Stimulated activated naive CD8-positive, alpha-beta T cell treated with anti-CD3 and anti-CD28 coated beads, Interleukin-15, Interleukin-2, amounts not matched to agents 100 ng/mL and 50 ng/mL, for 24 hours (primary cell): ENCODE measurements at regions not wholly inside any gene's neighbourhood (a gene's known extent, or its start where the extent isn't known, plus 50 kb on each side); places are given as distances from the start of the nearest gene placed in this dataset.
"Not testable (repeated sequence)": the region's sequence is repeated elsewhere in the genome, so short reads cannot be mapped to it uniquely, and the experiment has no call there.

Source experiments
- H3K27ac Mint-ChIP-seq: one replicate; pipeline ENCODE4 v1.8.0; 2021; ENCODE audit warnings: mild to moderate bottlenecking, mixed read lengths
- H3K27me3 Mint-ChIP-seq: one replicate; pipeline ENCODE4 v1.8.0; 2021; ENCODE audit warnings: mixed read lengths
- H3K36me3 Mint-ChIP-seq: one replicate; pipeline ENCODE4 v1.8.0; 2021; ENCODE audit warnings: low read depth, mixed read lengths
- H3K4me1 Mint-ChIP-seq: one replicate; pipeline ENCODE4 v1.8.0; 2021; ENCODE audit warnings: low read depth, mixed read lengths
- H3K4me3 Mint-ChIP-seq: one replicate; pipeline ENCODE4 v1.8.0; 2021; ENCODE audit warnings: mild to moderate bottlenecking, mixed read lengths
- H3K9me3 Mint-ChIP-seq: one replicate; pipeline ENCODE4 v1.8.0; 2021; ENCODE audit warnings: mixed read lengths

GRCh38 chr3:189375532-189375931 lies 203.8 kb downstream of the TPRG1 start:
- H3K36me3 Mint-ChIP-seq = no peaks in the 10 kb centered on the region
- H3K4me1 Mint-ChIP-seq = no peaks in the 10 kb centered on the region
- H3K4me3 Mint-ChIP-seq = no peak overlapping the region
- H3K9me3 Mint-ChIP-seq = peaks cover 7% of the 10 kb centered on the region
- no peak overlapping the region for H3K27ac Mint-ChIP-seq
- no peaks in the 10 kb centered on the region for H3K27me3 Mint-ChIP-seq

GRCh38 chr3:189383630-189384029 lies 211.9 kb downstream of the TPRG1 start:
- H3K4me1 Mint-ChIP-seq = no peaks in the 10 kb centered on the region
- H3K4me3 Mint-ChIP-seq = no peak overlapping the region
- no peak overlapping the region for H3K27ac Mint-ChIP-seq
- no peaks in the 10 kb centered on the region for H3K27me3 Mint-ChIP-seq
- peaks cover 11% of the 10 kb centered on the region for H3K9me3 Mint-ChIP-seq
- H3K36me3 Mint-ChIP-seq = no peaks in the 10 kb centered on the region

- not testable (repeated sequence) for H3K27me3 Mint-ChIP-seq, H3K27ac Mint-ChIP-seq, H3K36me3 Mint-ChIP-seq, H3K4me3 Mint-ChIP-seq, H3K4me1 Mint-ChIP-seq
- peaks cover 11% of the 10 kb centered on the region for H3K9me3 Mint-ChIP-seq
These were observed 214.1 kb downstream of the TPRG1 start for GRCh38 chr3:189385880-189386279.

- Mint-ChIP-seq H3K27ac (no peak overlapping the region), H3K4me1 (peaks cover 3% of the 10 kb centered on the region), H3K36me3 (no peaks in the 10 kb centered on the region), H3K27me3 (no peaks in the 10 kb centered on the region), H3K9me3 (peaks cover 7% of the 10 kb centered on the region), H3K4me3 (no peak overlapping the region)
These were observed 215.0 kb downstream of the TPRG1 start for GRCh38 chr3:189386739-189387138.

- Mint-ChIP-seq H3K36me3 (no peaks in the 10 kb centered on the region), H3K9me3 (no peaks in the 10 kb centered on the region), H3K4me3 (no peak overlapping the region)
These were observed 217.6 kb downstream of the TPRG1 start for GRCh38 chr3:189389346-189389745.

GRCh38 chr3:189393598-189393997 lies 221.8 kb downstream of the TPRG1 start:
- H3K36me3 Mint-ChIP-seq = no peaks in the 10 kb centered on the region
- H3K27me3 Mint-ChIP-seq = no peaks in the 10 kb centered on the region
- no peak overlapping the region for H3K4me3 Mint-ChIP-seq
- peaks cover 4% of the 10 kb centered on the region for H3K9me3 Mint-ChIP-seq
- no peak overlapping the region for H3K27ac Mint-ChIP-seq
- peaks cover 13% of the 10 kb centered on the region for H3K4me1 Mint-ChIP-seq

More at GRCh38 chr3:189389346-189389745, 217.6 kb downstream of the TPRG1 start:
- Mint-ChIP-seq H3K4me1 (peaks cover 5% of the 10 kb centered on the region), H3K27me3 (no peaks in the 10 kb centered on the region), H3K27ac (no peak overlapping the region)

- H3K27ac Mint-ChIP-seq = no peak overlapping the region
- H3K9me3 Mint-ChIP-seq = peaks cover 4% of the 10 kb centered on the region
- no peaks in the 10 kb centered on the region for H3K36me3 Mint-ChIP-seq
- no peak overlapping the region for H3K4me3 Mint-ChIP-seq
- H3K27me3 Mint-ChIP-seq = no peaks in the 10 kb centered on the region
- peaks cover 10% of the 10 kb centered on the region for H3K4me1 Mint-ChIP-seq
These were observed 222.9 kb downstream of the TPRG1 start for GRCh38 chr3:189394599-189395121.

- Mint-ChIP-seq H3K9me3 (peaks cover 4% of the 10 kb centered on the region), H3K27me3 (no peaks in the 10 kb centered on the region), H3K27ac (peak overlapping the region; percentile 1), H3K4me3 (no peak overlapping the region), H3K36me3 (no peaks in the 10 kb centered on the region), H3K4me1 (peaks cover 10% of the 10 kb centered on the region)
These were observed 224.1 kb downstream of the TPRG1 start for GRCh38 chr3:189395825-189396224.

GRCh38 chr3:189398656-189399055 lies 226.9 kb downstream of the TPRG1 start:
- H3K9me3 Mint-ChIP-seq = peaks cover 4% of the 10 kb centered on the region
- no peaks in the 10 kb centered on the region for H3K36me3 Mint-ChIP-seq
- no peaks in the 10 kb centered on the region for H3K27me3 Mint-ChIP-seq
- H3K4me1 Mint-ChIP-seq = peaks cover 10% of the 10 kb centered on the region
- H3K27ac Mint-ChIP-seq = no peak overlapping the region
- no peak overlapping the region for H3K4me3 Mint-ChIP-seq

GRCh38 chr3:189401196-189401595 lies 229.4 kb downstream of the TPRG1 start:
- no peaks in the 10 kb centered on the region for H3K27me3 Mint-ChIP-seq
- peaks cover 11% of the 10 kb centered on the region for H3K4me1 Mint-ChIP-seq
- H3K36me3 Mint-ChIP-seq = no peaks in the 10 kb centered on the region
- H3K27ac Mint-ChIP-seq = no peak overlapping the region
- no peak overlapping the region for H3K4me3 Mint-ChIP-seq
- peaks cover 4% of the 10 kb centered on the region for H3K9me3 Mint-ChIP-seq

GRCh38 chr3:189403194-189403593 lies 228.0 kb upstream of the TP63 start:
- H3K36me3 Mint-ChIP-seq = no peaks in the 10 kb centered on the region
- H3K9me3 Mint-ChIP-seq = no peaks in the 10 kb centered on the region
- H3K4me1 Mint-ChIP-seq = peaks cover 11% of the 10 kb centered on the region
- H3K4me3 Mint-ChIP-seq = no peak overlapping the region
- H3K27ac Mint-ChIP-seq = no peak overlapping the region
- no peaks in the 10 kb centered on the region for H3K27me3 Mint-ChIP-seq

GRCh38 chr3:189404024-189404423 lies 227.2 kb upstream of the TP63 start:
- no peaks in the 10 kb centered on the region for H3K27me3 Mint-ChIP-seq
- no peaks in the 10 kb centered on the region for H3K9me3 Mint-ChIP-seq
- H3K27ac Mint-ChIP-seq = no peak overlapping the region

GRCh38 chr3:189404797-189405484 lies 226.2 kb upstream of the TP63 start:
- Mint-ChIP-seq H3K4me1 (peaks cover 11% of the 10 kb centered on the region), H3K36me3 (no peaks in the 10 kb centered on the region), H3K4me3 (no peak overlapping the region), H3K27ac (no peak overlapping the region), H3K9me3 (no peaks in the 10 kb centered on the region), H3K27me3 (no peaks in the 10 kb centered on the region)

More at GRCh38 chr3:189404024-189404423, 227.2 kb upstream of the TP63 start:
- Mint-ChIP-seq H3K36me3 (no peaks in the 10 kb centered on the region), H3K4me3 (no peak overlapping the region), H3K4me1 (peaks cover 11% of the 10 kb centered on the region)

GRCh38 chr3:189406148-189406547 lies 225.0 kb upstream of the TP63 start:
- no peaks in the 10 kb centered on the region for H3K36me3 Mint-ChIP-seq
- no peaks in the 10 kb centered on the region for H3K27me3 Mint-ChIP-seq
- H3K4me3 Mint-ChIP-seq = no peak overlapping the region
- peaks cover 11% of the 10 kb centered on the region for H3K4me1 Mint-ChIP-seq
- H3K27ac Mint-ChIP-seq = no peak overlapping the region
- H3K9me3 Mint-ChIP-seq = no peaks in the 10 kb centered on the region

GRCh38 chr3:189410522-189410921 lies 220.7 kb upstream of the TP63 start:
- Mint-ChIP-seq H3K4me3 (no peak overlapping the region), H3K9me3 (no peaks in the 10 kb centered on the region), H3K36me3 (no peaks in the 10 kb centered on the region), H3K4me1 (peaks cover under 1% of the 10 kb centered on the region), H3K27ac (no peak overlapping the region), H3K27me3 (no peaks in the 10 kb centered on the region)

GRCh38 chr3:189419038-189419437 lies 212.2 kb upstream of the TP63 start:
- no peaks in the 10 kb centered on the region for H3K9me3 Mint-ChIP-seq
- H3K27ac Mint-ChIP-seq = no peak overlapping the region
- H3K36me3 Mint-ChIP-seq = no peaks in the 10 kb centered on the region
- H3K27me3 Mint-ChIP-seq = no peaks in the 10 kb centered on the region
- H3K4me1 Mint-ChIP-seq = no peaks in the 10 kb centered on the region
- no peak overlapping the region for H3K4me3 Mint-ChIP-seq
